Testis (tissue), 2 donors: ENCODE measurements at regions not wholly inside any gene's neighbourhood (a gene's known extent, or its start where the extent isn't known, plus 50 kb on each side); places are given as distances from the start of the nearest gene placed in this dataset.

ENCODE experiments used
- CTCF ChIP-seq, 3 experiments: fragments of 450-650 bp in 2 of 3; fragments of 200-600 bp in 1 of 3; sonication (generic) in 1 of 3; IDR thresholded peaks; one replicate each; pipeline ENCODE4 v1.5.1; 2016 to 2019; ENCODE audit warnings: antibody characterized with exemption in 3 of 3, mild to moderate bottlenecking in 2 of 3, moderate library complexity in 1 of 3
- POLR2A ChIP-seq: fragments of 450-650 bp; IDR thresholded peaks from one replicate; pipeline ENCODE4 v1.6.1; 2017; ENCODE audit warnings: antibody characterized with exemption, mild to moderate bottlenecking, moderate library complexity

- TF ChIP-seq CTCF (IDR thresholded peaks at IDR 0.05) (no peak), POLR2A (no peak)
These were observed 546.6 kb upstream of the TBX3 start for GRCh38 chr12:115230606-115231005.
